Calu3 (cell line): ENCODE measurements at regions not wholly inside any gene's neighbourhood (a gene's known extent, or its start where the extent isn't known, plus 50 kb on each side); places are given as distances from the start of the nearest gene placed in this dataset.

Experiments
- BruUV-seq: library from RNA; stranded (reverse); fragments of 400-500 nt; replicated peaks from 2 replicates; lab custom pipeline; 2021; lab: Mats Ljungman, UMichigan
- CTCF ChIA-PET: fragments of 300-600 bp; sonication (Branson Sonifier 250); formaldehyde crosslinking; loops from one replicate; lab custom pipeline; 2022; ENCODE audit warnings: antibody characterized with exemption; lab: Charles Lee
- DNase-seq: peaks from one replicate; pipeline ENCODE4 v3.0.0; 2022
- H3K27ac Mint-ChIP-seq: one replicate; pipeline ENCODE4 v1.8.0; 2022; ENCODE audit warnings: mixed read lengths; ENCODE audit not compliant: unreplicated experiment
- H3K27me3 Mint-ChIP-seq: one replicate; pipeline ENCODE4 v1.8.0; 2022; ENCODE audit warnings: mixed read lengths; ENCODE audit not compliant: unreplicated experiment
- H3K36me3 Mint-ChIP-seq: one replicate; pipeline ENCODE4 v1.8.0; 2022; ENCODE audit warnings: mild to moderate bottlenecking, moderate library complexity, mixed read lengths; ENCODE audit not compliant: insufficient read depth, unreplicated experiment
- H3K4me1 Mint-ChIP-seq: one replicate; pipeline ENCODE4 v1.8.0; 2022; ENCODE audit warnings: mild to moderate bottlenecking, low read depth, mixed read lengths; ENCODE audit not compliant: unreplicated experiment
- H3K4me3 Mint-ChIP-seq: one replicate; pipeline ENCODE4 v1.8.0; 2022; ENCODE audit warnings: mild to moderate bottlenecking, low read depth, moderate library complexity, mixed read lengths; ENCODE audit not compliant: unreplicated experiment
- H3K9me3 Mint-ChIP-seq: one replicate; pipeline ENCODE4 v1.8.0; 2022; ENCODE audit warnings: low read depth, mixed read lengths; ENCODE audit not compliant: unreplicated experiment
- intact Hi-C: fragments of 100-400 bp; cut with micrococcal nuclease; formaldehyde crosslinking; loops from one replicate; pipeline ENCODE4 v1.10.0; 2022; ENCODE audit not compliant: unreplicated experiment
- TF ChIP-seq, protein P1 (sequence below): fragments of 200-600 bp; IDR thresholded peaks from one replicate; pipeline ENCODE4 v1.8.0; 2022; ENCODE audit warnings: antibody characterized with exemption; ENCODE audit not compliant: unreplicated experiment

DNA sequence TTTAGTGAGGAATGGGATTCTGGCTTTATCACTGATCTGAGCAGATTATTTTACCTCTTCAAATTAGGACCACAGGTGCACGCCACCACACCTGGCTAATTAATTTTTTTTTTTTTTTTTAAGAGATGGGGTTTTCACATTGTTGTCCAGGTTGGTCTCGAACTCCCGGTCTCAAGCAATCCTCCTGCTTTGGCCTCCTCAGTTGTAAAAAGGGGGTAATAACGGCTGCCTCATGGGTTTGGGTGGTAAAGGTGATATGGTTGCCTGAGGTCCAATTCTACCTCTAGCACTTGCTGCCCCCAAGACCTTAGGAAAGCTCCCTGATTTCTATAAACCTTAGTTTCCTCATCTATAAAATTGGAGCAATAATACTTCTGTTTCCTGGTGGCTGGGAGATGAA is 130.7 kb upstream of the HS3ST2 start:
- no TSS peak for BruUV-seq

DNA sequence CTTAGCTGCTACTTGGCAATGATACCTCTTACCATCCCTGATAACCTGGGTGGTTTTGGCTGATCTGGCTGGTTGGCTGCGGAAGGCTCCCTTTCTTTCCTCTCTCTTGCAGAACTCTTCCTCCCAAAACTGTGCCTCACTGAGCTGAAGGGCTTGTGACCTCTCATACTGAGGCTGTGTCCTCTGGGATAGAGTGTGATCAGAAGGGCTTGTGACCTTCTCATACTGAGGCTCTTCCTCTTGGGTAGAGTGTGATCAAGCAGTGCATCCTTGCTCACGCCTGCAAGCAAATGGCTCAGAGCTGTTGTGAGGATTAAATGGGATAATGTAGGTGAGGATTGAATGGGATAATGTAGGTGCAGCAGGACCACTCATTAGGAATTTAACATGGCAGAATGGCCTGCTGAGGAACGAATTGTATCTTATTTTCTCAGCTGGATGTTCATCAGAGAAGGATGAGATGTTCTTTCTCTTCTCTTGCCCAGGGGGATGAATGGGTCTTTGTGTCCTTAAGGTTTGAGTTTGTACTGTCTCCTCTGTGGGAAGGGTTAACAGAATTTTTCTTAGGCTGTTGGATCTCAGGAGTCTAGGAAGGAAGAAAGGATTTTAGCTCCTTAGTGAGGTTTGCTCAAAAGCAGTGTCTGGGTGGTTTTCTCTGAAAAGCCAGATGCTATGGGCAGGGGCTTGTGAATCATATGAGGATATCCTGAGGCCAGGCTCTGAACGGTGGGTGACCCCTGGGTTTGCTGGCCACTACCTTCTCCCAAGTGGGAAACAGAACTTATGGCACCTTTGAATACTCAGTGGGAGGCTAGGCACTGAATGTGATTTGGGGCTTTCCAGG is 130.0 kb upstream of the HS3ST2 start:
- H3K27me3 Mint-ChIP-seq, result no peaks in the 10 kb centered on the region

More for the DNA sequence above, 130.7 kb upstream of the HS3ST2 start:
- no peaks in the 10 kb centered on the region for H3K36me3 Mint-ChIP-seq
- peaks cover 3% of the 10 kb centered on the region for H3K9me3 Mint-ChIP-seq
- DNase-seq, result no peak
- H3K27ac Mint-ChIP-seq, result no peak overlapping the region
- H3K4me3 Mint-ChIP-seq, result no peak overlapping the region
- intact Hi-C loops, result no loop called here
- H3K27me3 Mint-ChIP-seq, result no peaks in the 10 kb centered on the region
- CTCF ChIA-PET, result interaction anchor here (1.4 kb wide), 1 partner anchor 294 kb away, joined by 4 read pairs; no protein-coding TSS in a partner anchor
- TF ChIP-seq, protein P1, sequence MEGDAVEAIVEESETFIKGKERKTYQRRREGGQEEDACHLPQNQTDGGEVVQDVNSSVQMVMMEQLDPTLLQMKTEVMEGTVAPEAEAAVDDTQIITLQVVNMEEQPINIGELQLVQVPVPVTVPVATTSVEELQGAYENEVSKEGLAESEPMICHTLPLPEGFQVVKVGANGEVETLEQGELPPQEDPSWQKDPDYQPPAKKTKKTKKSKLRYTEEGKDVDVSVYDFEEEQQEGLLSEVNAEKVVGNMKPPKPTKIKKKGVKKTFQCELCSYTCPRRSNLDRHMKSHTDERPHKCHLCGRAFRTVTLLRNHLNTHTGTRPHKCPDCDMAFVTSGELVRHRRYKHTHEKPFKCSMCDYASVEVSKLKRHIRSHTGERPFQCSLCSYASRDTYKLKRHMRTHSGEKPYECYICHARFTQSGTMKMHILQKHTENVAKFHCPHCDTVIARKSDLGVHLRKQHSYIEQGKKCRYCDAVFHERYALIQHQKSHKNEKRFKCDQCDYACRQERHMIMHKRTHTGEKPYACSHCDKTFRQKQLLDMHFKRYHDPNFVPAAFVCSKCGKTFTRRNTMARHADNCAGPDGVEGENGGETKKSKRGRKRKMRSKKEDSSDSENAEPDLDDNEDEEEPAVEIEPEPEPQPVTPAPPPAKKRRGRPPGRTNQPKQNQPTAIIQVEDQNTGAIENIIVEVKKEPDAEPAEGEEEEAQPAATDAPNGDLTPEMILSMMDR, result no peak
- peaks cover 15% of the 10 kb centered on the region for H3K4me1 Mint-ChIP-seq

DNA sequence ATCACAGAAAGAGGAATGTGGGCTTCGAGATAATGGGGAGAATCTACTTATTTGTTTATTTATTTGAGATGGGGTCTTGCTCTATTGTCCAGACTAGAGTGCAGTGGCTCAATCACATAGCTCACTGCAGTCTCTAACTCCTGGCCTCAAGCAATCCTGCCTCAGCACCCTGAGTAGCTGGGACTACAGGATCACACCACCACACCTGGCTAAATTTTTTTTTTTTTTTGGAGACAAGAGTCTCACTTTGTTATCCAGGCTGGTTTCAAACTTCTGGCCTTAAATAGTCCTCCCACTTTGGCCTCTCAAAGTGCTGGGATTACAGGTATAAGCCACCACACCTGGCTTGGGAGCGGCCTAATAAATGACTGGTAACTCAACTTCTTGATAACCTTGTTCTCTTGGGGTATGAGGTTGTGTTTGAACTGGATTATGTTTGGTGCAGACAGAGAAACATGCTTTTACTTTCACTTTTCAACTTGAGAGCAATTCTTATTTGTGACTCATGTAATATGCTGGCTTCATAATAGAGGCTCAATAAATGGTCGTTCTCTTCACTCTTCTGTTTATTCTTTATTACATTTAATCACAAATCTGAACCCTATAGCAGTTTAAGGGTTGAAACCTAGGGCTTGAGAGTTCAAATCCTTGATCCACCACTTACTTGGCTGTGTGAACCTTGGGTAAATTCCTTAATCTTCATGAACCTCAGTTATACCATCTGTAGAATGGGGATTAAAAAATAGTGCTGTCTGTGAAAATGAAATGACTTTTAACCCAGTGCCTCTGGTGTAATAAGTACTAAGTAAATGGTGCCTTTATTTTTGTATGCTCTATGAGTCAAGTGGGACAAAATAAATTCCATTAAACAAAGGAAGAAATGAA is 129.1 kb upstream of the HS3ST2 start:
- TF ChIP-seq, protein P1, result no peak
- no peak for DNase-seq
- intact Hi-C loops, result no loop called here
- Mint-ChIP-seq H3K4me1 (peaks cover 15% of the 10 kb centered on the region), H3K4me3 (no peak overlapping the region), H3K9me3 (peaks cover 3% of the 10 kb centered on the region), H3K27me3 (no peaks in the 10 kb centered on the region), H3K36me3 (no peaks in the 10 kb centered on the region), H3K27ac (no peak overlapping the region)
- BruUV-seq, result no TSS peak
- CTCF ChIA-PET, result interaction anchor here (0.6 to 1.4 kb wide), 2 partner anchors 185 to 292 kb away, joined by 3 to 4 read pairs; no protein-coding TSS in a partner anchor

More for the DNA sequence above, 130.0 kb upstream of the HS3ST2 start:
- H3K4me3 Mint-ChIP-seq, result no peak overlapping the region
- TF ChIP-seq, protein P1, result no peak
- CTCF ChIA-PET, result interaction anchor here (1.4 kb wide), 1 partner anchor 293 kb away, joined by 4 read pairs; no protein-coding TSS in a partner anchor
- no peak overlapping the region for H3K27ac Mint-ChIP-seq
- H3K9me3 Mint-ChIP-seq, result peaks cover 3% of the 10 kb centered on the region
- intact Hi-C loops, result no loop called here
- no peak for DNase-seq
- no TSS peak for BruUV-seq
- H3K36me3 Mint-ChIP-seq, result no peaks in the 10 kb centered on the region
- peaks cover 15% of the 10 kb centered on the region for H3K4me1 Mint-ChIP-seq

DNA sequence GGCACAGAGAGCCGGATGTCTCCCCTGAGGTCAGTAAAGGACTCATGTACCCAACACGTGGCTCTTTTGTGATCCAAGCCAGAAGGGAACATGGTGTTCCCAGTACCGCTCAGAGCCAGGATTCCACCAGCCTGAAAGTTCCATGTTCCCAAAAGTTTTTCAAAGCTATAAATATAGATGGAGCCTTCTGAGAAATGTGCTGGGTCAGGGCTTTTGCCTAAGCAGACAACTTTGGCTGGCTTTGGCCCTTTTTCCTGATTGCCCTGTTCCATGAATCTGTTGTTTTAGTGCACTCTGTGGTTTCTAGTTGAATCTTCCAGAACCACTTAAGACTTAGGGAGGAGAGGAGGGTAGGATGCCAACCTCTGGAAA is 128.5 kb upstream of the HS3ST2 start:
- CTCF ChIA-PET, result interaction anchor here (0.6 to 0.7 kb wide), 2 partner anchors 11 to 185 kb away, joined by 3 read pairs; no protein-coding TSS in a partner anchor
- no peak for DNase-seq
- no TSS peak for BruUV-seq
- peaks cover 15% of the 10 kb centered on the region for H3K4me1 Mint-ChIP-seq
- TF ChIP-seq, protein P1, result no peak
- H3K27me3 Mint-ChIP-seq, result no peaks in the 10 kb centered on the region
- H3K36me3 Mint-ChIP-seq, result no peaks in the 10 kb centered on the region
- peaks cover 3% of the 10 kb centered on the region for H3K9me3 Mint-ChIP-seq
- no peak overlapping the region for H3K4me3 Mint-ChIP-seq
- intact Hi-C loops, result no loop called here
- no peak overlapping the region for H3K27ac Mint-ChIP-seq
